BE2C (cell line): ENCODE measurements at regions not wholly inside any gene's neighbourhood (a gene's known extent, or its start where the extent isn't known, plus 50 kb on each side); places are given as distances from the start of the nearest gene placed in this dataset.
"Not testable (repeated sequence)": the region's sequence is repeated elsewhere in the genome, so short reads cannot be mapped to it uniquely, and the experiment has no call there.

Experiments
- DNase-seq: peaks from one replicate; pipeline ENCODE4 v3.0.0-alpha.2; 2020
- H3K27me3 ChIP-seq: fragments of 250-450 bp; sonication (Bioruptor Pico); 2 replicates; pipeline ENCODE4 v1.5.1; 2020; ENCODE audit warnings: mild to moderate bottlenecking
- H3K36me3 ChIP-seq: fragments of 250-450 bp; sonication (Bioruptor Pico); 2 replicates; pipeline ENCODE4 v1.5.1; 2020; ENCODE audit warnings: mild to moderate bottlenecking
- H3K4me1 ChIP-seq: fragments of 250-450 bp; sonication (Bioruptor Pico); 2 replicates; pipeline ENCODE4 v1.5.1; 2020
- H3K4me3 ChIP-seq: 2 replicates; pipeline ENCODE4 v1.5.1; 2011; ENCODE audit warnings: low read depth, low read length
- H3K9me3 ChIP-seq: fragments of 250-450 bp; sonication (Bioruptor Pico); 2 replicates; pipeline ENCODE4 v1.5.1; 2020
- CTCF ChIP-seq: IDR thresholded peaks from 2 replicates; pipeline ENCODE4 v1.5.1; 2012; ENCODE audit warnings: mild to moderate bottlenecking, low read depth, low read length

- no peaks in the 10 kb centered on the region for H3K27me3 ChIP-seq
- no peak for TF ChIP-seq CTCF
- DNase-seq: no peak
- no peak overlapping the region for H3K4me3 ChIP-seq
- H3K9me3 ChIP-seq: no peaks in the 10 kb centered on the region
- no peaks in the 10 kb centered on the region for H3K36me3 ChIP-seq
- peaks cover 3% of the 10 kb centered on the region for H3K4me1 ChIP-seq
Observed at GRCh38 chr11:90589735-90590134, 366.9 kb upstream of the CHORDC1 start.

GRCh38 chr11:90587896-90588295 is 365.0 kb upstream of the CHORDC1 start:
- Histone ChIP-seq H3K4me1 (no peaks in the 10 kb centered on the region), H3K4me3 (no peak overlapping the region), H3K27me3 (no peaks in the 10 kb centered on the region), H3K9me3 (no peaks in the 10 kb centered on the region), H3K36me3 (no peaks in the 10 kb centered on the region)
- TF ChIP-seq CTCF: no peak
- DNase-seq: no peak

- DNase-seq: no peak
- no peak overlapping the region for H3K4me3 ChIP-seq
Observed at GRCh38 chr11:90585491-90585890, 362.6 kb upstream of the CHORDC1 start.

GRCh38 chr11:90582999-90583398 is 360.1 kb upstream of the CHORDC1 start:
- not testable (repeated sequence) for H3K27me3 ChIP-seq, H3K4me3 ChIP-seq, DNase-seq, H3K9me3 ChIP-seq, H3K36me3 ChIP-seq, H3K4me1 ChIP-seq

More at GRCh38 chr11:90585491-90585890, 362.6 kb upstream of the CHORDC1 start:
- H3K36me3 ChIP-seq: no peaks in the 10 kb centered on the region
- no peak for TF ChIP-seq CTCF
- H3K27me3 ChIP-seq: no peaks in the 10 kb centered on the region
- no peaks in the 10 kb centered on the region for H3K4me1 ChIP-seq
- H3K9me3 ChIP-seq: no peaks in the 10 kb centered on the region

GRCh38 chr11:90564531-90564930 is 341.7 kb upstream of the CHORDC1 start:
- DNase-seq: no peak
- no peaks in the 10 kb centered on the region for H3K27me3 ChIP-seq
- H3K36me3 ChIP-seq: no peaks in the 10 kb centered on the region
- H3K4me1 ChIP-seq: no peaks in the 10 kb centered on the region
- no peak for TF ChIP-seq CTCF
- H3K9me3 ChIP-seq: no peaks in the 10 kb centered on the region
- no peak overlapping the region for H3K4me3 ChIP-seq

- no peak for TF ChIP-seq CTCF
- no peak for DNase-seq
Observed at GRCh38 chr11:90558328-90558865, 335.5 kb upstream of the CHORDC1 start.

GRCh38 chr11:90556606-90557005 is 333.8 kb upstream of the CHORDC1 start:
- H3K4me1 ChIP-seq: peaks cover 19% of the 10 kb centered on the region
- no peaks in the 10 kb centered on the region for H3K27me3 ChIP-seq
- TF ChIP-seq CTCF: no peak
- H3K36me3 ChIP-seq: no peaks in the 10 kb centered on the region
- H3K9me3 ChIP-seq: no peaks in the 10 kb centered on the region
- H3K4me3 ChIP-seq: no peak overlapping the region
- no peak for DNase-seq

More at GRCh38 chr11:90558328-90558865, 335.5 kb upstream of the CHORDC1 start:
- no peaks in the 10 kb centered on the region for H3K9me3 ChIP-seq
- no peaks in the 10 kb centered on the region for H3K27me3 ChIP-seq
- no peaks in the 10 kb centered on the region for H3K36me3 ChIP-seq
- H3K4me1 ChIP-seq: peaks cover 19% of the 10 kb centered on the region
- H3K4me3 ChIP-seq: no peak overlapping the region
